Activated CD8-positive, alpha-beta memory T cell treated with anti-CD3 and anti-CD28 coated beads for 36 hours (primary cell): ENCODE measurements at regions not wholly inside any gene's neighbourhood (a gene's known extent, or its start where the extent isn't known, plus 50 kb on each side); places are given as distances from the start of the nearest gene placed in this dataset.
"Not testable (repeated sequence)": the region's sequence is repeated elsewhere in the genome, so short reads cannot be mapped to it uniquely, and the experiment has no call there.

Experiments
- CTCF ChIA-PET: fragments of 350-600 bp; sonication (Branson Sonifier 250); formaldehyde crosslinking; loops from one replicate; lab custom pipeline; 2021; ENCODE audit warnings: antibody characterized with exemption; lab: Charles Lee
- POLR2A ChIA-PET: fragments of 350-600 bp; sonication (Branson Sonifier 250); formaldehyde crosslinking; loops from one replicate; lab custom pipeline; 2021; ENCODE audit warnings: antibody characterized with exemption; lab: Charles Lee

DNA sequence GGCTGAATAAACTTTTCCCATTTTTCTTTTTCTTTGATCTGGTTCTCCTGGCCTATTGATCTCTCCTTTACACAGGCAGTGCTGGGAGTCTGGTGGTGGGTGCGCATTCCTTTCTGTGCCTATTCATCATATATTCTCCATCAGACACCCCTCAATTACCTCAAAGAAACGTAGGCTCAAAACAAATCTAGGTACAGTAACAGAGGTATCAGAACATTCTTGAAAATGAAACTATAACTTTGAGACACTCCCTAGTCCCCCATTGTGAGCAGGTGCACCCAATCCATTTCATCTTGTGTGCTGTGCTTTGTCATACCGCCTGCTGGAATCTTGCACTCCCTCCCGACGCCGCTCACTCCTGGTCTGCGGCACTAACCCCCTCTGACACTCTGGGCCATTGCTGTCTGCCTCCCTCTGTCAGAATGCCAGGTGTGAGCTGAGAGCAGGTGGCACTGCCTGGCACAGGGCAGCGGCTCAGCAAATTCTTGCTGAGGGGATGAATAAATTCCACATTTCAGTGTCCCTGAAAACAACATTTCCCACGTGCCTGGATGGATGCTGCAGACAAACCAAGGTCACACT, 303.4 kb upstream of the EXOC2 start:
- POLR2A ChIA-PET, result no interaction called here
- CTCF ChIA-PET, result no interaction called here

GRCh38 chr6:991192-991591, 298.3 kb upstream of the EXOC2 start:
- ChIA-PET POLR2A (no interaction called here), CTCF (no interaction called here)

DNA sequence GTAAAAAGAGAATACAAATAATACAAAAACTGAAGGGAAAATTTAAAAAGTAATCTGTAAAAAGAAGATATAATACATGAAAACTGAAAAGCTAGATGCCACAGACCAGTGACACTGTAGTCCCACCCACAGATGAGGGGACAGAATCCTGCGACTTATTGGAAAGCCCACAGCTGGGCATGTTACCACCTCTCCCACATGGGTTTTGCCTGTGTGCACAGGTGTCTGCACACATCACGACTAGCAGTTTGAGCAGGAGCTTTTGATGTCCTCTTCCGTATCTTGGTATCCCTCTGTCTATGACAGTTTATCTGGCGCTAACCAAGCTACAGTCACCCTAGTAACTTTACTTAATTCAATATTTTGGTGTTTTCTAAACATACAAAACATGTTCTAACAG, 291.1 kb upstream of the EXOC2 start:
- CTCF ChIA-PET, result no interaction called here
- POLR2A ChIA-PET, result no interaction called here

GRCh38 chr6:978937-979685, 286.2 kb upstream of the EXOC2 start:
- POLR2A ChIA-PET, result no interaction called here
- CTCF ChIA-PET, result no interaction called here

DNA sequence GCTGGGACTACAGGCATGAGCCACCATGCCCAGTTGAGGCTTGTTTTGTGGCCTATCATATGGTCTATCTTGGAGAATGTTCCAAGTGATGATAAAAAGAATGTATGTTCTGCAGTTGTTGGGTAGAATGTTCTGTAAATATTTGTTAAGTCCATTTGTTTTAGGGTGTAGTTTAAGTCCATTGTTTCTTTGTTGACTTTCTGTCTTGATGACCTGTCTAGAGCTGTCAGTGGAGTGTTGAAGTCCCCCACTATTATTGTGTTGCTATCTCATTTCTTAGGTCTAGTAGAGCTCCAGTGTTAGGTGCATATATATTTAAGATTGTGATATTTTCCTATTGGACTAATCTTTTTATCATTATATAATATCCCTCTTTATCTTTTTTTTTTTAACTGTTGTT, 284.3 kb upstream of the EXOC2 start:
- POLR2A ChIA-PET, CTCF ChIA-PET: not testable (repeated sequence)

DNA sequence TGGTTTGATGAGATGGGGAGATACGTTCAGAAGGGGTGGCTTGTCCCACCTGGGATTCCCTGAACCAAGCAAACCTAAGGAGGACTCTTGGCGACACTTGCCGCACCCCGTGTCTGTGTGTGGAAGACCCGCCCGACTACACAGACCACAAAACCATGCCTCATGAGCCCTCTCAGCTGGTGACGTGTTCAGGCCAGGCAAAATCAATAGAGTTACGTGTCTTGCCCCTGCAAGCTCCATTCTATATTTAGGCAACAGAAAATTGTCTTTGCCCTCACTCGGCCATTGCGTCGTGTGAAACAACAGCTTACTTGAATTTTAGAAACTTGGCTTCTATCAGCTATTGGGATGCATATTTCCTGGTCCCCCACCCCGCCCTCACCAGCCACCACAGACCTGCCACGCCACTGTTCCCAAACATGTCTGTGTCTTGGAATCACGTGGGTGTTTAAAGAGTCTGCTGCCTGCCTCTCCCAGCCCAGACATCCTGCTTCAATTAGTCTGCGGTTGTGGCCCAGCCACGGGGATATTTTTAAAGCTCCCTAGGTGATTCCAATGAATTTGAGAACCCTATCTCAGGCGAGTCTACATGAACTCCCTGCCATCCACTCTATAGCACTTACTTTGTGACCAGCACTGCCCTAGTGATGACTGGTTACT, 279.2 kb upstream of the EXOC2 start:
- CTCF ChIA-PET, result no interaction called here
- POLR2A ChIA-PET, result no interaction called here

GRCh38 chr6:968791-969190, 275.9 kb upstream of the EXOC2 start:
- ChIA-PET CTCF (no interaction called here), POLR2A (no interaction called here)

- ChIA-PET POLR2A (no interaction called here), CTCF (no interaction called here)
These were observed 274.8 kb upstream of the EXOC2 start for GRCh38 chr6:967701-968100.

- POLR2A ChIA-PET, result no interaction called here
- CTCF ChIA-PET, result no interaction called here
These were observed 272.4 kb upstream of the EXOC2 start for GRCh38 chr6:965343-965742.

DNA sequence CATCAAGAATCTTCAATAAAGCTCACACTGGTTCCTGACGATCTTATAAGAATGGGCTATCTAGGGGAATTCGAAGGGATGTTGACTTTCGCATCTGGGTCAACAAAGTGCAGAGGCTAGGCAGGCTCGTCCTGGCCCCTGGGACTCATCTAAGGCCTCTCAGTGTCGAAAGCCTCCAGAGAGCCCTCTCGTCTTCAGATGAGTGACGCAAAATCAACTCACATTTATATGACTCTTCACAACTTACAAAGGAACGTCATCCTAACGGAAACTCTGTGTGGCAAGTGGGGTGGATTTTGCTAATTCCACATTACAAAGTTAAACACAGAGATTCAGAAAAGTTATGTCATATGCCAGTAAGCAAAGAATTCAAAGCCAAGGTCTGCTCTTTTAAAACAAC, 270.5 kb upstream of the EXOC2 start:
- CTCF ChIA-PET, result no interaction called here
- POLR2A ChIA-PET, result no interaction called here

- POLR2A ChIA-PET, result no interaction called here
- CTCF ChIA-PET, result no interaction called here
These were observed 268.5 kb upstream of the EXOC2 start for GRCh38 chr6:961407-961960.

DNA sequence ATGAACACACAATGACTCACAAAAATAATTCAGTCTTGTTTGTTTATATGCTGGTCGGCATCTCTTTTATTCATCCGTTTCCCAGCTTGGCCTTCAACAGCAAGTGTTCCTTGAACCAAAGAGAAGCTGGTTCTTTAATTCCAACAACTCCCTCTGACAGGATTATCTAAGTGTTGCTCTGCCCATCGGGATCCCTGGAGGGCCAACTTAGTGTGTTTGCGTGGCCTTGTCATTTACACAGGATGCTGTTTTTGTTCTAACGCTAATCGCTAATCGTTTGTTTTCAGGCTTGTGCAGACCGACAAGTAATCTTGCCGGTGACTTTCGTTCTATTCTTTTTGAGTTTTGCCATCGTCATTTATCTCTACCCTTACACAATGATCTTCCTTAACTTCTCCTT, 267.4 kb upstream of the EXOC2 start:
- ChIA-PET CTCF (no interaction called here), POLR2A (no interaction called here)

- POLR2A ChIA-PET, result no interaction called here
- CTCF ChIA-PET, result no interaction called here
These were observed 265.5 kb upstream of the EXOC2 start for GRCh38 chr6:958488-958887.

DNA sequence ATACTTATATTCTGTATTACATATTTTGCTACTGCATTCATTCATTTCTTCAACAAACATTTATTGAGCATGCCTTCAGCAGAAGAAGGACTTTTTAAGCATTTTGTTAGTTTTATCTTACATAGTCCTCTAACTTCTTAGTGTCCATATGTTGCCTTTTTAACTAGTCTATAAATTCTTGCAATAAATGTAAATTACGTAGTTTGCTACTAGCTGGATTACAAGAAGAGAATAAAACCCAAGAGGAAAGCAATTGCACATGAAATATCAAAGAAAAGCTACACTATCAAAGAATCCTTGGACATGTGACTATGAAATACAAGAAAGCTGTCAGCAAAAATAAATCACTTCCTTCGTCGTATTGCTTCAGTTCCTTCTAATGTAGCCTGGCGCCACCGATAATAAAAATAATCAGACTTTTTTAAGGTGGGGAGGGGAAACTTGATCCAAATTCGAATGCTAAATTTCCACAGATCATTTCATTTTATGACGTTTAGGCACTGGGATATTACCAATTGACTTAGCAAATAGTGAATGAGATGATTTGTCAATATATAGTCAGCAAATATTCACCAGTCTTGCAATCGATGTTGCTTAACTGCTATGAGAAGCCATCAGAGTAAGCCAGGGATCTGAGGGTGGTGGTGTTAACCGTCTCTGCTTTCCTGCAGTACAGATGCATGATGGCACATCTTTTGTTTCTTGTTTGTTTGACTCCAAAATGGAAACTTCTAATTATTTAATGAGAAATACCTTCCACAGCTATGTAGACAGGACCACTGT, 258.7 kb upstream of the EXOC2 start:
- POLR2A ChIA-PET, result no interaction called here
- CTCF ChIA-PET, result no interaction called here

DNA sequence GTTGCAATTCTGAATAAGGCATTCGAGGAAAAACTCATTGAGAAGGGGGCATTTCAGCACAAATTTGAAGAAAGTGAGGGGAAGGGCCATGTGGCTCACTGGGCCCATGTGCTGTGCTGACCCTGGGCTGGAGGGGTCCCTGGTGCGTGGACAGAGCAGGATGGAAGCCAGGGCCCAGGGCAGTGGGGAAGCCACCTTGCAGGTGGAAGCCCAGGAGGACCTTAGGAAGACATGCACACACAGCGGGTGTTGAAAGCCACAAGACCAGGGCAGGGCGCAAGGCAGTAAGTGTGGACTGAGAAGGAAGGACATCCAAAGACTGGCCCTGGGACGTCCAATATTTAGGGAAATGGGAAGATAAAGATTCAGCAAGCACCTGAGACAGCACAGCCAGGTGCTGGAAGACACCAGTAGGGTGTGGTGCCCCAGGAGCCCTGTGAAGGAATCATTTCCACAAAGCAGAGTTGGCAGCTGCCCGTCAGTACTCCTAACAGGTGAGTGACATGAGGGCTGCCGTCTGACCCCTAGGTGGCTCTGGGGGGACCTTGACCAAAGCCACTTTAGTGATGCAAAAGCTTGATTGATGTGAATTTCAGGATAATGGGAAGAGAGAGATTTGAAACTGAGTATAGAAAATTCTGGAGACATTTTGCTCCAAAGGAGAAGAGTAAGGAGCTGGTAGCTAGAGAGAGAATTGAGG, 254.4 kb upstream of the EXOC2 start:
- CTCF ChIA-PET, result no interaction called here
- POLR2A ChIA-PET, result no interaction called here

- CTCF ChIA-PET, result no interaction called here
- POLR2A ChIA-PET, result no interaction called here
These were observed 253.6 kb upstream of the EXOC2 start for GRCh38 chr6:946546-946945.

GRCh38 chr6:939526-940252, 246.8 kb upstream of the EXOC2 start:
- CTCF ChIA-PET, result no interaction called here

GRCh38 chr6:938916-939315, 246.0 kb upstream of the EXOC2 start:
- ChIA-PET CTCF (no interaction called here), POLR2A (no interaction called here)

More at GRCh38 chr6:939526-940252, 246.8 kb upstream of the EXOC2 start:
- POLR2A ChIA-PET, result no interaction called here
